ENCODE measurements at regions not wholly inside any gene's neighbourhood (a gene's known extent, or its start where the extent isn't known, plus 50 kb on each side); places are given as distances from the start of the nearest gene placed in this dataset.

- DNase-seq (ENCODE audit: low read depth) = no peak
Measured at GRCh38 chr16:6672507-6672906, 660.1 kb upstream of the RBFOX1 start.

DNA sequence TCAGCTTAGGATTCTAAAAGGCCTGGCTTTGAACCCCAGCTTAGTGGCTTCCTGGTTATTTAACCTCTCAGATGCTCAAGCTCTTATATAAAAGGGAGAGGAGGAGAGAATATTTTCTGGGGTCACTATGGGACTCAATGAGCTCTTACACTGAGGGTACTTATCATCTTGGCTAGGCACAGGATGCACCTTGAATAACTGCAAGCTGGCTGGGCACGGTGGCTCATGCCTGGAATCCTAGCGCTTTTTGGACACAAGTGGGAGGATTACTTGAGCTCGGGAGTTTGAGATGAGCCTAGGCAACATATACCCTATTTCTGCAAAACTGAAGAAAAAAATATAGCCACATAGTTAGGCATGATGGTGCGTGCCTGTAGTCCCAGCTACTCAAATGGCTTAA lies 665.3 kb upstream of the RBFOX1 start:
- no peak for DNase-seq (ENCODE audit: low read depth)

DNA sequence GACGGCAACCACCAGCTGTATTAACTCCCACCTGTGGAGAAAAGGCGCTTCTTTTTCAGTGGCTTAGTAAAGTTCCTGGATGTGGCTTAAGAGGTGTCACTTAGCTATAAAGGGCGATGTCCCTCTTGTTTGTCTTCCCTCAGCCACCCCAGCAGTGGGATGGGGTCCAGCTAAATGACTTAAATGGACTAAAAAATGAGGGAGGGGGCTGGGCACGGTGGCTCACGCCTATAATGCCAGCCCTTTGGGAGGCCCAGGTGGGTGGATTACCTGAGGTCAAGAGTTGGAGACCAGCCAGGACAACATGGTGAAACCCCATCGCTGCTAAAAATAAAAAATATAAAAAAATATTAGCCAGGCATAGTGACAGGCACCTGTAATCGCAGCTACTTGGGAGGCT lies 667.5 kb upstream of the RBFOX1 start:
- DNase-seq (ENCODE audit: low read depth) = no peak

GRCh38 chr16:6663668-6664067 lies 669.0 kb upstream of the RBFOX1 start:
- no peak for DNase-seq (ENCODE audit: low read depth)

- DNase-seq (ENCODE audit: low read depth) = no peak
Measured at GRCh38 chr16:6656760-6657159, 675.9 kb upstream of the RBFOX1 start.

DNA sequence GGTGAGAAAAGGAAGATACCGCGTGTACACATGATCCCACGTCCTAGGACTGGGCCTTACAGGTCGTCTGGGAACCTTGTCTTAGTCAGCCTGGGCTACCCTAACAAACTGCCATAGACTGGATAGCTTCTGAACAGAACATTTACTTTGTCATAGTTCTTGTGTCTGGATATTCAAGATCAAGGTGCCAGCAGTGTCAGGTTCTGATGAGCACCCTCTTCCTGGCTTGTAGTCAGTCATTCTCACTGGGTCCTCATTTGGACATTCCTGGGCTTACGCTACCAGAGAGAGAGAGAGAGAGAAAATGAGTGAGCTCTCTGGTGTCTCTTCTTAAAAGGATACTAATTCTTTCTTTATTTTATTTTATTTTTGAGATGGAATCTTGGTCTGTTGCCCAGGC lies 685.8 kb upstream of the RBFOX1 start:
- no peak for DNase-seq (ENCODE audit: low read depth)

DNA sequence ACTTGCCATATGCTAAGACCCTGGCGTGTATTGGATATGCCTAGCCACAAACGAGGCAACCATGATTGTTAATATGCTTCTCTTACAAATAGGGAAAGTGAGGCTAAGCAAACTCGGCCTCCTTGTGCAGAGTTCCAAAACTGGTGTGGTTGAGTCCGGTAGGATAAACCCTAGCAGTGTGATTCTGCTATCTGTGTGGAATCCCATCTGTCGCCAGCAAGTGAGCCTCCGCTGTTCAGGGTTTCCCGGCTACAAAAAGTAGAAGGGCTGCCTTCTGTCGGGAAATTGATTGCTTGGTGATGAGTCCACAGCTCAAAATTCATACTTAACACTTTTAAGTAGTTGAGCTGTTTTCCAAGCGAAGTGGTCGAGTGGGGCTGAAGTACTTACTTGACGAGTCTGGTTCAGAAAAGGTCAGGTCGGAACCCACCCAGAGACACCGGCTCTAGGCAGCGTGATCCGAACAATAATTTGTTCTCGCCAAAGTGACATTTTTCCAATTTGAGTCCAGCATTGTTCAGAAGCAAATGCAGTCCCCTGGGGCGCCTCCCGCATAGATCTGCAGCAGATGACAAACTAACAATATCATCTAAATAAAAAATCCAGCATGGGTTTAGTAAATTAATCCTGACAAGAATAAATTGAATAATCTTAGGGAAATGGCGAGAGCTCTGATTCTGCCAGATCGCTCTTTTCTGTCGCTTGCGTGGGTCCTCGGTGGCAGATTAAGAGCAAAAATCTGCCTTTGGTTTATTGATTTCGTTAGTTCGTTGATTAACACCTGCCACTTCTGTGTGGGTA lies 686.7 kb upstream of the RBFOX1 start:
- no peak for DNase-seq (ENCODE audit: low read depth)

GRCh38 chr16:6644916-6645315 lies 687.7 kb upstream of the RBFOX1 start:
- no peak for DNase-seq (ENCODE audit: low read depth)

- DNase-seq (ENCODE audit: low read depth) = peak; percentile 17
Measured at GRCh38 chr16:6643080-6643686, 689.5 kb upstream of the RBFOX1 start.

- DNase-seq (ENCODE audit: low read depth) = no peak
Measured at GRCh38 chr16:6642271-6642670, 690.4 kb upstream of the RBFOX1 start.

- DNase-seq (ENCODE audit: low read depth) = no peak
Measured at GRCh38 chr16:6641091-6641490, 691.6 kb upstream of the RBFOX1 start.

DNA sequence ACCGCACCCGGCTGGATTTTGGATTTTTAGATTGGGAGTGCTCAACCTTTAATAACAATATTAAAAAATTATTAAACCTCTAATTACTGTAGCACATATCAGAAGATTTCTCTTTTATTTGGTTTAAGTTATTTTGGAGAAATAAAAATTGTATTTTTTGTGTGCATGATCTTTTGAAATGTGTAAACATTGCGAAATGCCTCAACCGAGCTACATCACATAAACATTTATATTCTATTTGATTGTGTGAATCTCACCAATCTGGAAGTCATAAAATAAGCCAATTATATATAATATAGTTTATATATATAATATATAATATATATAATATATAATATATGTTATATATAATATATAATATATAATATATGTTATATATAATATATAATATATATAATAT lies 696.2 kb upstream of the RBFOX1 start:
- DNase-seq (ENCODE audit: low read depth) = no peak

DNA sequence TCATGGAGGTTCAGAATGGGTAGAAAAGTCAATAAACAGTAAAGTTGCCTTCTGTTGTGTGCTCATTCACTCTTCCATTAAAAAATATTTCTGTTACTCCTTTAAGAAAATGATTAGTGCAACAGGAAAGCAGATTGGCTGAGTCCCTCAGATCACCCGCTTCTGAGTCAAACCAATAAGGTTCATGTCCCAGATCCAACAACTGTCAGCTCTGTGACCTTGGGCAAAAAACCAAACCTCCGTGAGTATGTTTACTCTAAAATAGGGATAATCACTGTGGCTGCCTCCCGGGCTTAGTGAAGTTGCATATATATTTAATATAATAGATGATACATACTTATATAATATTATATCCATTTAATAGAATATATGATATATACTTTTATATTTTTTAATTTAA lies 698.5 kb upstream of the RBFOX1 start:
- no peak for DNase-seq (ENCODE audit: low read depth)

DNA sequence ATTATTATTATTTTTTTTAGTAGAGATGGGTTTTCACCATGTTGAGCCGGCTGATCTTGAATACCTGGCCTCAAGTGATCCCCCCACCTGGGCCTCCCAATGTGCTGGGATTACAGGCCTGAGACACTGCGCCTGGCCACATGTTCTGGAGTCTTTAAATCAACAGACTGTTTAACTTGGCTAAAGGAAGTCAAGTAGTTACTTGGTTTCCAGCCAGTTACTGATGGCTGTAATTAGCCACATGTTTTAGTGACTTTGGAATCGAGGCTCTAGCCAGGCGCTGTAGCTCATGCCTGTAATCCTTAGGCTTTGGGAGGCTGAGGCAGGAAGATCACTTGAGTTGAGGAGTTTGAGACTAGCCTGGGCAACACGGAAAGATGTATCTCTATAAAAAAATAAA lies 699.2 kb upstream of the RBFOX1 start:
- DNase-seq (ENCODE audit: low read depth) = no peak

- DNase-seq (ENCODE audit: low read depth) = no peak
Measured at GRCh38 chr16:6629110-6629509, 703.5 kb upstream of the RBFOX1 start.

GRCh38 chr16:6625606-6626005 lies 707.0 kb upstream of the RBFOX1 start:
- no peak for DNase-seq (ENCODE audit: low read depth)

DNA sequence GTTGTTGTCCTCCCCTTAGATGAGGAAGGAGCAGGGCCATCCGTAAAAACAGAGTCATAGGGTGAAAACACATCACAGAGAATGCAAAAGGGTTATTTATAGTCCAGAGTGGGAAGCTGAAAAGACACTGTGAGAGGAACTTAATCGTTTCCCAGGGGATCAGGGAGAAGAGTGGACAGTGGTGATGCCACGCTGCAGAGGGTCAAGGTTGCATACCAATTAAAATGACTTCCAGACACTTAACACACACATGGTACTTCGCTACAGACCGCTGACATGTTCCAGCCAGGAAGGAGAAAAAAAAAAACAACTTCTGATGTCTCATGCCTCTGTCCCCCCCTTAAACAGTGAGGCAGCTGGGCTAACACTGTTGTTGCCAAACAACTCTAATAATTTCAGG lies 713.8 kb upstream of the RBFOX1 start:
- DNase-seq (ENCODE audit: low read depth) = no peak

DNA sequence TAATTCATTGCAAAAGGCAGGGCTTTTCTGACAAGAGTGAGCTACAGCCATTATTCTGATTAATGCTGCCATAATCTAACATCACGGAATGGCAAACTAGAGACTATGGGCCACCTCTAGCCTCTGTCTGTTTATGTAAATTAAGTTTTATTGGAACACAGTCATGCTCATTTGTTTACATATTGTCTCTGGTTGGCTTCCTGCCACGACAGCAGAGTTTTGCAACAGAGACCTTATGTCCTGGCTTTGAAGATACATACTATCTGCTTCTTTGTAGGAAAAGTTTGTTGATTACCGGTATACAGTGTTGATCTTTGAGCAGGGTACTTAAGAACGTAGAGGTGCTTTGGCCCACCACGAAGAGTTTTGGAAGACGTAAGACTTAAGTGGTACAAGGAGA lies 715.9 kb upstream of the RBFOX1 start:
- no peak for DNase-seq (ENCODE audit: low read depth)

- DNase-seq (ENCODE audit: low read depth) = no peak
Measured at GRCh38 chr16:6615636-6616035, 717.0 kb upstream of the RBFOX1 start.

DNA sequence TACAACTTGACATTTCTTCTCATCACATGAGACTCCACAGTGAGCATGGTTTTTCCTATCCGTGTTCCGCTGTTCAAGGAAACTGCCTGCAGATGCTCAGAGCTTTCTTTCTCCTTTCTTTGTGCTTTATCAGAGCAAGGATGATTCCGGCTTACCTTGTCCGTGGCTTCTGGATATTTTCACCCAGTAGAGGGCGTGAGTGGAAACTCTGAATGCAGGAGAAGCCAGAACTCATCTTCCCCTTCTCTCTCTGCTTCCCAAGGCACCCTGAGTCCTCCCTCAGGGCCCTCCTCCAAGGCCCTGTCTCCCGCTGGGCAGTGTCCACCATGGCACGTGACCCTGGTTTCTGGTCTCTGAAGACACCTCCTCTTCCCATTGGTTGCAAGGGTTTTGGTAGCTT lies 721.1 kb upstream of the RBFOX1 start:
- no peak for DNase-seq (ENCODE audit: low read depth)

- no peak for DNase-seq (ENCODE audit: low read depth)
Measured at GRCh38 chr16:6605490-6605889, 727.2 kb upstream of the RBFOX1 start.

GRCh38 chr16:6603780-6604325 lies 728.8 kb upstream of the RBFOX1 start:
- DNase-seq (ENCODE audit: low read depth) = no peak

DNA sequence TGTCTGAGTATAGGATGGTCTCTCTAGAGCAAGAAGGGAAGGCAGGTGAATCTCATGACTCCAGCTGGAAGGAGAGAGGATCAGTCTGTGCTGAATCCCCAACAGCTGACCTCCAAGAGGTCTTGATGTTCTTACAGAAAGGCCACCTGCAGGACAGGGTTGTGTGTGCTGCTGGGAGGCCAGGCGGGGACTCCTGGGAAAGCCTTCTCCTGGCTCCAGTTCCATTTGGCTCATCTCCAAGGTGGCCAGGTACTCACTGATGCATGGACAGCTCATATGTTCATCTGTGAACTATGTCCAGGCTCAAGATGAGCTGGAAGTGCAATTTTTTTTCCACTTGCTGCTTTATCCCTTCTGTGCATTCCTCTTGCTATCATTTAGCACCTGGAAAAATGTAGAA lies 730.2 kb upstream of the RBFOX1 start:
- DNase-seq (ENCODE audit: low read depth) = no peak

- DNase-seq (ENCODE audit: low read depth) = no peak
Measured at GRCh38 chr16:6600167-6600566, 732.5 kb upstream of the RBFOX1 start.

All from activated T-cell treated with anti-CD3 and anti-CD28 coated beads for 48 hours (primary cell).